ENCODE measurements at regions not wholly inside any gene's neighbourhood (a gene's known extent, or its start where the extent isn't known, plus 50 kb on each side); places are given as distances from the start of the nearest gene placed in this dataset.
"Not testable (repeated sequence)": the region's sequence is repeated elsewhere in the genome, so short reads cannot be mapped to it uniquely, and the experiment has no call there.

- no peak overlapping the region for H3K9ac ChIP-seq (ENCODE audit: low read length)
- no CpG with 5 or more reads among the region's 1 CpG for WGBS (ENCODE audit: extremely low coverage, insufficient coverage, insufficient read length)
- H3K23ac ChIP-seq (ENCODE audit: low read length): no peak overlapping the region
- no peak overlapping the region for H3K4me2 ChIP-seq (ENCODE audit: low read length)
- no peak overlapping the region for H3K14ac ChIP-seq (ENCODE audit: low read length)
- H4K8ac ChIP-seq (ENCODE audit: low read depth, low read length): no peak overlapping the region
- H4K91ac ChIP-seq (ENCODE audit: low read depth, low read length): no peak overlapping the region
- peaks cover 3% of the 10 kb centered on the region for H3K9me3 ChIP-seq (ENCODE audit: insufficient read depth, low read depth, low read length)
- H3K36me3 ChIP-seq (ENCODE audit: control insufficient read depth in 1 of 2, insufficient read depth in 2 of 2, low read length in 2 of 2): no peaks in the 10 kb centered on the region
- H3K79me2 ChIP-seq (ENCODE audit: control insufficient read depth, insufficient read depth, low read length, poor library complexity): no peaks in the 10 kb centered on the region
- no peak for DNase-seq
- no peak overlapping the region for H2BK120ac ChIP-seq (ENCODE audit: insufficient read depth, low read length, poor library complexity)
- H2BK5ac ChIP-seq (ENCODE audit: low read depth, low read length, poor library complexity): no peak overlapping the region
- H2BK12ac ChIP-seq (ENCODE audit: low read length): no peak overlapping the region
- no peak overlapping the region for H3K18ac ChIP-seq (ENCODE audit: low read length)
- H2AFZ ChIP-seq (ENCODE audit: insufficient read depth, low read length, poor library complexity): no peak overlapping the region
- no peaks in the 10 kb centered on the region for H3K27me3 ChIP-seq (ENCODE audit: insufficient read depth, low read length)
- H3K4me3 ChIP-seq (ENCODE audit: low read depth, low read length): no peak overlapping the region
- peaks cover 0 to 5% of the 10 kb centered on the region in 2 experiments for H3K4me1 ChIP-seq (ENCODE audit: control insufficient read depth in 1 of 2, insufficient read depth in 2 of 2, low read length in 2 of 2)
- H3K79me1 ChIP-seq (ENCODE audit: low read length): no peaks in the 10 kb centered on the region
- H2AK5ac ChIP-seq (ENCODE audit: low read length): no peak overlapping the region
- no peak overlapping the region for H3K4ac ChIP-seq (ENCODE audit: low read depth, low read length)
- H4K12ac ChIP-seq (ENCODE audit: low read depth, low read length): no peak overlapping the region
- H3K27ac ChIP-seq (ENCODE audit: low read depth, low read length): no peak overlapping the region
These were observed 127.3 kb downstream of the TBX19 start for GRCh38 chr1:168407832-168408538.

- no peak overlapping the region for H3K23ac ChIP-seq (ENCODE audit: low read length)
- H3K36me3 ChIP-seq (ENCODE audit: control insufficient read depth in 1 of 2, insufficient read depth in 2 of 2, low read length in 2 of 2): no peaks in the 10 kb centered on the region
- H3K14ac ChIP-seq (ENCODE audit: low read length): no peak overlapping the region
- no peak for DNase-seq
- H3K4me3 ChIP-seq (ENCODE audit: low read depth, low read length): no peak overlapping the region
- H2BK120ac ChIP-seq (ENCODE audit: insufficient read depth, low read length, poor library complexity): no peak overlapping the region
- no peak overlapping the region for H2AK5ac ChIP-seq (ENCODE audit: low read length)
- no peak overlapping the region for H4K12ac ChIP-seq (ENCODE audit: low read depth, low read length)
- no peak overlapping the region for H4K8ac ChIP-seq (ENCODE audit: low read depth, low read length)
- no peak overlapping the region for H3K4me2 ChIP-seq (ENCODE audit: low read length)
- H3K4me1 ChIP-seq (ENCODE audit: control insufficient read depth in 1 of 2, insufficient read depth in 2 of 2, low read length in 2 of 2): peaks cover 1 to 5% of the 10 kb centered on the region in 2 experiments
- H3K9me3 ChIP-seq (ENCODE audit: insufficient read depth, low read depth, low read length): peaks cover 4% of the 10 kb centered on the region
- no peak overlapping the region for H2BK12ac ChIP-seq (ENCODE audit: low read length)
- no peak overlapping the region for H3K9ac ChIP-seq (ENCODE audit: low read length)
- H2BK5ac ChIP-seq (ENCODE audit: low read depth, low read length, poor library complexity): no peak overlapping the region
- no peak overlapping the region for H3K18ac ChIP-seq (ENCODE audit: low read length)
- H4K91ac ChIP-seq (ENCODE audit: low read depth, low read length): no peak overlapping the region
- H3K79me1 ChIP-seq (ENCODE audit: low read length): no peaks in the 10 kb centered on the region
- no peak overlapping the region for H2AFZ ChIP-seq (ENCODE audit: insufficient read depth, low read length, poor library complexity)
- no peaks in the 10 kb centered on the region for H3K27me3 ChIP-seq (ENCODE audit: insufficient read depth, low read length)
- peak overlapping the region; percentile 29 for H3K27ac ChIP-seq (ENCODE audit: low read depth, low read length)
- no peak overlapping the region for H3K4ac ChIP-seq (ENCODE audit: low read depth, low read length)
- H3K79me2 ChIP-seq (ENCODE audit: control insufficient read depth, insufficient read depth, low read length, poor library complexity): no peaks in the 10 kb centered on the region
- WGBS (ENCODE audit: extremely low coverage, insufficient coverage, insufficient read length): no CpG with 5 or more reads among the region's 3 CpGs
These were observed 125.4 kb downstream of the TBX19 start for GRCh38 chr1:168405906-168406549.

- Histone ChIP-seq H3K79me1 (ENCODE audit: low read length) (no peaks in the 10 kb centered on the region), H3K4ac (ENCODE audit: low read depth, low read length) (no peak overlapping the region), H3K14ac (ENCODE audit: low read length) (no peak overlapping the region), H3K79me2 (ENCODE audit: control insufficient read depth, insufficient read depth, low read length, poor library complexity) (no peaks in the 10 kb centered on the region), H3K9ac (ENCODE audit: low read length) (no peak overlapping the region), H3K36me3 (ENCODE audit: control insufficient read depth in 1 of 2, insufficient read depth in 2 of 2, low read length in 2 of 2) (no peaks in the 10 kb centered on the region), H3K4me2 (ENCODE audit: low read length) (no peak overlapping the region), H4K8ac (ENCODE audit: low read depth, low read length) (no peak overlapping the region), H4K12ac (ENCODE audit: low read depth, low read length) (no peak overlapping the region), H3K9me3 (ENCODE audit: insufficient read depth, low read depth, low read length) (peaks cover 2% of the 10 kb centered on the region), H2BK120ac (ENCODE audit: insufficient read depth, low read length, poor library complexity) (no peak overlapping the region), H3K4me1 (ENCODE audit: control insufficient read depth in 1 of 2, insufficient read depth in 2 of 2, low read length in 2 of 2) (peaks cover 2 to 4% of the 10 kb centered on the region in 2 experiments), H2AFZ (ENCODE audit: insufficient read depth, low read length, poor library complexity) (no peak overlapping the region), H3K27me3 (ENCODE audit: insufficient read depth, low read length) (no peaks in the 10 kb centered on the region), H3K18ac (ENCODE audit: low read length) (no peak overlapping the region), H2BK5ac (ENCODE audit: low read depth, low read length, poor library complexity) (no peak overlapping the region), H3K27ac (ENCODE audit: low read depth, low read length) (no peak overlapping the region), H2AK5ac (ENCODE audit: low read length) (no peak overlapping the region), H2BK12ac (ENCODE audit: low read length) (no peak overlapping the region), H3K4me3 (ENCODE audit: low read depth, low read length) (no peak overlapping the region), H4K91ac (ENCODE audit: low read depth, low read length) (no peak overlapping the region), H3K23ac (ENCODE audit: low read length) (no peak overlapping the region)
- no CpG with 5 or more reads among the region's 2 CpGs for WGBS (ENCODE audit: extremely low coverage, insufficient coverage, insufficient read length)
- DNase-seq: no peak
These were observed 122.5 kb downstream of the TBX19 start for GRCh38 chr1:168403140-168403539.

- H3K4me3 ChIP-seq (ENCODE audit: low read depth, low read length); H3K23ac ChIP-seq (ENCODE audit: low read length); H3K4ac ChIP-seq (ENCODE audit: low read depth, low read length); H2AFZ ChIP-seq (ENCODE audit: insufficient read depth, low read length, poor library complexity); H4K8ac ChIP-seq (ENCODE audit: low read depth, low read length); H3K9me3 ChIP-seq (ENCODE audit: insufficient read depth, low read depth, low read length); H3K27me3 ChIP-seq (ENCODE audit: insufficient read depth, low read length); H2AK5ac ChIP-seq (ENCODE audit: low read length); H3K18ac ChIP-seq (ENCODE audit: low read length); H3K79me1 ChIP-seq (ENCODE audit: low read length); H4K91ac ChIP-seq (ENCODE audit: low read depth, low read length); H2BK120ac ChIP-seq (ENCODE audit: insufficient read depth, low read length, poor library complexity); H3K79me2 ChIP-seq (ENCODE audit: control insufficient read depth, insufficient read depth, low read length, poor library complexity); DNase-seq; H3K36me3 ChIP-seq (ENCODE audit: control insufficient read depth in 1 of 2, insufficient read depth in 2 of 2, low read length in 2 of 2); H3K4me1 ChIP-seq (ENCODE audit: control insufficient read depth in 1 of 2, insufficient read depth in 2 of 2, low read length in 2 of 2); H3K14ac ChIP-seq (ENCODE audit: low read length); H4K12ac ChIP-seq (ENCODE audit: low read depth, low read length); H3K4me2 ChIP-seq (ENCODE audit: low read length); H2BK12ac ChIP-seq (ENCODE audit: low read length); H2BK5ac ChIP-seq (ENCODE audit: low read depth, low read length, poor library complexity); H3K9ac ChIP-seq (ENCODE audit: low read length); H3K27ac ChIP-seq (ENCODE audit: low read depth, low read length): not testable (repeated sequence)
- no CpG with 5 or more reads among the region's 3 CpGs for WGBS (ENCODE audit: extremely low coverage, insufficient coverage, insufficient read length)
These were observed 121.8 kb downstream of the TBX19 start for GRCh38 chr1:168402466-168402865.

All from trophoblast cell (in vitro differentiated cells and primary cell).